GM21515 (cell line): ENCODE measurements at regions not wholly inside any gene's neighbourhood (a gene's known extent, or its start where the extent isn't known, plus 50 kb on each side); places are given as distances from the start of the nearest gene placed in this dataset.
"Not testable (repeated sequence)": the region's sequence is repeated elsewhere in the genome, so short reads cannot be mapped to it uniquely, and the experiment has no call there.

Experiments
- ATAC-seq: cut with Tn5 transposase; IDR thresholded peaks from one replicate; pipeline ENCODE4 v1.9.1; 2021; ENCODE audit not compliant: unreplicated experiment

DNA sequence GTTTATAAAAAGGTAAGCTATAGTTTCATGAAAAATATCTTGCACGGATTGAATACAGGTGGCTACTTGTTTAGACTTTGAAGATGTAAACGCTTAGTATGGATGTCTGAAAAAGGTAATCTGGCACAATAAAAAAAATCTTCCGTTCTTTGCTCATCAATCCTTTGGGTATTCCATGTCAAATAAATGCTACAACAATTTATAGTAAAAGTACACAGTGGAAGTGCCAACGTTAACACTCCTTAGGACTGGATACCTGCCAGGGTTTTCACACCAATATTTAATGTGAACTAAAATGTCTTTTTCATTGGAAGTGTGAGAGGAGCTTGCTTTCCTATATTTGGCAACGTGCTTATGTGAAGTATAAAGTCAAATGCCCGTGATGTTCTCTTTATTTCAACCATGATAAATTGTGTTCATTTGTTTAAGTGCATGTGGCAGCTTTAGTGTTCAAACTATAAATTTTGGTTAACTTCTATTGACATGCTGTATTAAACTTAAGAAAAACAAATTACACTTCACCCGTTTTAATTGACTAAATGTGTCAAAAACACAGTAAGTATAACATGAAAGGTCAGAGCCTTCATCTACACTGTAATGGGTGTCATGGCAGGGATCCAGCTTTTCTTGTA is 121.7 kb upstream of the HAND2 start:
- no peak for ATAC-seq

DNA sequence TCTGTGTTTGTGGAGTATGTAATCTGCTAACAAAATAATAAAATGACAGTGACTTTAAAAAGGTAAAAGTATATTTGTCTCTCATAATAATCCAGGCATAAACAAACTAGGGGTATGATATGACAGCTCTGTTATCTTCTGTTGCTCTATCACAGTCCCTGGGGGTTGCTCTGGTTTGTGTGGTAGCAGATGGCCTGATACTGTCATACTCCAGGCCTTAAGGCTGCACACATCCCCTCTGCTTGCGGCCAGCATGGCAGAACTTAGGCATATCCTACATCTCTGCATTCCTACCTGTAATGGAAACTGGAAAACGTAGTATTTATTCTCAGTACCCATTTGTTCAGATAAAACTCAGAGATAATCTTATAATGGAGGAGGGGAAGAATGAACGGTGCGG is 117.9 kb upstream of the HAND2 start:
- ATAC-seq = no peak

DNA sequence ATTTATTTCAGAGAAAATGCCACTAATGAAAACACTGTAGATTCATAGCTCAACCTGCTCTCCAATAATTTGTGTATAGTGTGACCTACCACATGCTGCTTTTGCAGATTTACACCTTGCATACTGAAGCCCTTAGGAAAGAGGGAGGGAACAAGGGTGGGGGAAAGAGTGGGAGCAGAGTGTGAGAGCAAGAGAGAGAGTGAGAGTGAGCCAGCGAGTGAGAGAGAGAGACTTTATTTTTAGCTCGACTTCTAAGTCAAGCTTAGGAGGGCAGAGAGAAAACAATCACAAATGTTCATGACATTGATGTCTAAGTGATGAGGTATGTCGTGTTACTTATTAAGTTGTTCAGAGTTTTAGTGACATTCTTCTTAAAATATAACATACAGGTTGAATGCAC is 112.5 kb upstream of the HAND2 start:
- no peak for ATAC-seq

DNA sequence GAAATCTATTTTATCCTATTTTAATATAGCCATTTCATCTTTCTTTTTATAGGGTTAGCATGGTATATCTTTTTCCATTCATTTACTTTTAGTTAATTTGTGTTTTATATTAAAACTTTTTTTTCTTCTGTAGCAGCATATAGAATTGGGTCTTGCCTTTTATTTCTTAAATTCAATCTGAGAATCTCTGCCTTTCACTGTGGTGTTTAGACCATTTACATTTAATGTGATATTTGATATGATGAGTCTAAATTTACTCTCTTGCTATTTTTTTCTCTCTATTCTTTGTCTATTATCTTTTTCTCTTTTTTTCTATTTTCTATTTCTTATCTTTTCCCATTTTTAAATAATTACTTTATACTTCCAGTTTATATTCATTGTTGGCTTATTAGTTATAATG is 105.4 kb upstream of the HAND2 start:
- no peak for ATAC-seq

DNA sequence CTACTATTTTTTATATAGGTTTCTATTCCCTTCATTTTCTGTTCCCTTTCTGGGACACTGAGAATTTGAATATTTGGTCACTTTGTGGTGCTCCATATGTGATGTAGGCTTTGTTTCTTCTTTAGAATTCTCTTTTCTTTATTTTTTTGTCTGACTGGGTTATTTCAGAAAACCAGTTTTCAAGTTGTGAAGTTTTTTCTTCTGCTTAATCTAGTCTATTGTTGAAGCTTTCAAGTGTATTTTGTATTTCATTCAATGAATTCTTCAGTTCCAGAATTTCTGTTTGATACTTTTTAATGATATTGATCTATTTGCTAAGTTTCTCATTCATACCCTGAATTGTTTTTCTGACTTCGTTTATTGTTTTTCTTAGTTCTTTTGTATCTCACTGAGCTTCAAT is 96.2 kb upstream of the HAND2 start:
- no peak for ATAC-seq

DNA sequence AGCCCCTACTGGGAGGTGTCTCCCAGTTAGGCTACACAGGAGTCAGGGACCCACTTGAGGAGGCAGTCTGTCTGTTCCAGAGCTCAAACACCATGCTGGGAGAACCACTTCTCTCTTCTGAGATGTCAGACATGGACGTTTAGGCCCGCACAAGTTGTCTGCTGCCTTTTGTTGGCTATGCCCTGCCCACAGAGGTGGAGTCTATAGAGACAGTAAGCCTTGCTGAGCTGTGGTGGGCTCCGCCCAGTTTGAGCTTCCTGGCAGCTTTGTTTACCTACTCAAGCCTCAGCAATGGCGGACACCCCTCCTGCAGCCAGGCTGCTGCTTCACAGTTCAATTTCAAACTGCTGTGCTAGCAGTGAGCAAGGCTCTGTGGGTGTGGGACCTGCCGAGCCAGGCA is 88.6 kb upstream of the HAND2 start:
- ATAC-seq = not testable (repeated sequence)

DNA sequence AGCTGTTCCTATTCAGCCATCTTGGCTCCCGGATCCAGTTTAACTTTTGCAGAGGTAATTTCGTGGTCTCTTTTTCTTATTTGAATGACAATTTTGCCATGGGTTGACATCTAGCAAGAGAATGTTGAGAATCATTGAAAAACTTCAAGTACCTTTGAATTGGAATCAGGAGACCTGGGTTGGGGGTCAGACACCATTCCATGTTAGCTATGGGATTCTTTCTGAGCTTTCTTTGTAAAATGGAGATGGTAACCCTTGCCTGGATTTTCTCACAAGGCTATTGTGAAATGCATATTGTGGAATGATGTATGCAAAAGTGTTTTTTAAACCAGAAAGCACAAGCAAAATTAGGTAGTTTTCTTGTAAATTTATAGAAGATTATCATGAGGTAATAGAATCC is 79.1 kb upstream of the HAND2 start:
- no peak for ATAC-seq

DNA sequence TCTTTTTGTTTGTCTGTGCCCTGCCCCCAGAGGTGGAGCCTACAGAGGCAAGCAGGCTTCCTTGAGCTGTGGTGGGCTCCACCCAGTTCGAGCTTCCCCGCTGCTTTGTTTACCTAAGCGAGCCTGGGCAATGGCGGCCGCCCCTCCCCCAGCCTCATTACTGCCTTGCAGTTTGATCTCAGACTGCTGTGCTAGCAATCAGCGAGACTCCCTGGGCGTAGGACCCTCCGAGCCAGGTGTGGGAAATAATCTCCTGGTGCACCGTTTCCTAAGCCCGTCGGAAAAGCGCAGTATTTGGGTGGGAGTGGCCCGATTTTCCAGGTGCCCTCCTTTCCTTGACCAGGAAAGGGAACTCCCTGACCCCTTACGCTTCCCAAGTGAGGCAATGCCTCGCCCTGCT is 78.6 kb upstream of the HAND2 start:
- not testable (repeated sequence) for ATAC-seq

DNA sequence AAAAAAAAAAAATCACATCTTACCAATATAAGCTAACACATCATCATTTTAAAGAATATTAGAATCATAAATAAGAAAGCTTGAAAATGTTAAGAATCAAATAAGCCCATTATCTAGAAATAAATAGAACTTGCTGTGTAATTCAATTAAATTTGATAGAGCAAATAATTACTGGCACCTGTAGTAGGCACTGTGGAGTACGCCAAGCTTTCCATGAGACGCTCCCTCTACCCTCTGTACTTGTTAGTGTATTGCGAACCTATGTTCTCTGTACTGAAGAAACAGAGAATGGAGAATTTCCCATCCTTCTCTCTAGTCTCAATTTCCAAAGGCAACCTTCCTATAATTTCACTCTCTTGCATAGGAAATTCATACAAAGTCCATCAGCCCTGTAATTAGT is 61.7 kb upstream of the HAND2 start:
- no peak for ATAC-seq

DNA sequence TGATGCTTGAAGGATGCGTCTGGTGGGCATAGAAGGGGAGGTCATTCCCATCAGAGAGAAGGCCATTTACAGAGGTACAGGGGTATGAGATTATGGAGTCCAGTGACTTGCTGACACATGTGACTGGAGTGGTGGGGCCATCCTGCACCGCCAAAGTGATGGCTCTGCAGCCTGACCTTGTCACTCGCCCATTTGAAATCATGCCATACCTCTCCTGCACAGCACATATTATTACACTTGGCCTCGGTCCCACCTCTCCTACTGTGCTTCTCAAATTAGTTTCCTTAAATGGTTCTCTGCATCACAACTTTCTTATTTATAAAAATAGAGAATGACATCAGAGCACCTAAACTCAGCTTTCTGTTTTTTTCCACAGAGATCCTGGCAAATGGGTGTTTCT is 60.7 kb upstream of the HAND2 start:
- no peak for ATAC-seq

DNA sequence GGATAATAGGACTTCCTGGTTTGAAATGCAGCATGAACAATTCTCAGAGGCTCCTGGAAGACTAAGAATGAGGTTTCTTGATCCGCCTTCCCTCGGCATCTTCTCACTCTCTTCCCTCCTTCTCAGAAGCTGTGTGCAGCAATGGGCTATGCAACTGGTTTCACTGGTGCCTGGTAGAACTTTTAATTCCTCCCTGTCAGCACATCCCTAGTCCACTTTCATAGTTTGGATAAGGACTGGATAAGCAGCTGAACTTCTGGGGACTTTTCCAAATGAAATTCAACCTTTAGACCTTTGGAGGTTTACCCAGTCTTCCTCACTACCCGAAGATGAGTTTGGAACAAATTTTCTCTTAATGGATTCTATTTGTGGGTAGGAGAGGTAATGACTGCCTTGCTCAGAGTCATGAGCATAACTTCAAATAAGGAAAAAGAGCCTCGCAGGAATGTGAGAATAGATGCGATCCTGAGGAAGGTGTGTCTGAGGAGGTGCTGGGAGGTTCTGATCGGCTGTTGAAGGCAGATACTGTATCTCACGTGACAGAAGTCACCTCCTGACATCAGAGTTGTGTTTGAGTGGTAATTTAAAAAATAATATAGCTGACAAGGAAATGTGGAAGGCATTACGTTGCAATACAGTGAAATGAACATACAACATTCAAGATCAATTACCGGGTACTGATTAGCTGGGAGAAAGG is 56.0 kb upstream of the HAND2 start:
- ATAC-seq = no peak

DNA sequence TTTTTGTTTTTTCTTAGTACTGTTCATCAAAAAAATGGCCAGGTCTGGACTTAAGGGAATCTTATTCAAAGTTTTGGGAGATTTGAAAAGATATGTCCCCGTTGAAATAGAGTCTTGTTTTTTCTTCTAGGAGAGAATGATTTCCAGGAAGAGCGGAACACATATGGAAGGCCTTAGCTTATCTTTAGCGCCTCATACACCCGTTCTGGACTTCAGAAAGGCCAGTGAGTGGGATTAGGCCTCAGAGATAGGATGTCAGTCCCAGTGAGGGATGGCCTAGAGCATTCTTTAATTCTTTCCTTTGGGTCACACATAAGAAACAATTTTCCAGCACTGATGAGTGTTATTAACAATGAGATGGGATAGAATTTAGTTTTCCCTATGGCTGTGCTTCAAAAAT is 54.5 kb upstream of the HAND2 start:
- ATAC-seq = no peak
